ENCODE measurements at regions not wholly inside any gene's neighbourhood (a gene's known extent, or its start where the extent isn't known, plus 50 kb on each side); places are given as distances from the start of the nearest gene placed in this dataset.

- TF ChIP-seq CTCF (conservative IDR thresholded peaks at IDR 0.05): no peak
- no peak for TF ChIP-seq EZH2 (IDR thresholded peaks at IDR 0.05; ENCODE audit: low read depth)
Measured at GRCh38 chr1:56300836-56301235, 278.5 kb downstream of the PLPP3 start.
